Upper lobe of left lung (tissue), 4 donors: ENCODE measurements at regions not wholly inside any gene's neighbourhood (a gene's known extent, or its start where the extent isn't known, plus 50 kb on each side); places are given as distances from the start of the nearest gene placed in this dataset.

Experiments
- CTCF ChIP-seq, 6 experiments: fragments of 450-650 bp in 4 of 6; fragments of 200-600 bp in 2 of 6; sonication (generic) in 2 of 6; IDR thresholded peaks; one replicate each; pipeline ENCODE4 v1.5.1; 2016 to 2019; ENCODE audit warnings: antibody characterized with exemption in 6 of 6
- EP300 ChIP-seq, 4 donors: sonication (generic); formaldehyde crosslinking; IDR thresholded peaks; one replicate each; pipeline ENCODE4 v1.5.1; 2017; ENCODE audit warnings: antibody characterized with exemption in 4 of 4, control low read depth in 2 of 4
- POLR2A ChIP-seq, 4 donors: fragments of 450-650 bp; IDR thresholded peaks; one replicate each; pipeline ENCODE4 v1.5.1; 2016 to 2017; ENCODE audit warnings: antibody characterized with exemption in 4 of 4, mild to moderate bottlenecking in 2 of 4
- POLR2AphosphoS5 ChIP-seq, 2 donors: sonication (generic); formaldehyde crosslinking; IDR thresholded peaks; one replicate each; pipeline ENCODE4 v1.5.1; 2017; ENCODE audit warnings: antibody characterized with exemption in 2 of 2

- TF ChIP-seq CTCF (IDR thresholded peaks at IDR 0.05) (no peak), POLR2AphosphoS5 (IDR thresholded peaks at IDR 0.05) (no peak), EP300 (IDR thresholded peaks at IDR 0.05) (no peak), POLR2A (IDR thresholded peaks at IDR 0.05) (no peak)
Observed at GRCh38 chr18:14029512-14029911, 102.7 kb downstream of the ZNF519 start.
